ENCODE measurements at regions not wholly inside any gene's neighbourhood (a gene's known extent, or its start where the extent isn't known, plus 50 kb on each side); places are given as distances from the start of the nearest gene placed in this dataset.

- DNase-seq: no peak
These were observed 55.0 kb downstream of the GPR6 start for GRCh38 chr6:110033101-110033500.

DNA sequence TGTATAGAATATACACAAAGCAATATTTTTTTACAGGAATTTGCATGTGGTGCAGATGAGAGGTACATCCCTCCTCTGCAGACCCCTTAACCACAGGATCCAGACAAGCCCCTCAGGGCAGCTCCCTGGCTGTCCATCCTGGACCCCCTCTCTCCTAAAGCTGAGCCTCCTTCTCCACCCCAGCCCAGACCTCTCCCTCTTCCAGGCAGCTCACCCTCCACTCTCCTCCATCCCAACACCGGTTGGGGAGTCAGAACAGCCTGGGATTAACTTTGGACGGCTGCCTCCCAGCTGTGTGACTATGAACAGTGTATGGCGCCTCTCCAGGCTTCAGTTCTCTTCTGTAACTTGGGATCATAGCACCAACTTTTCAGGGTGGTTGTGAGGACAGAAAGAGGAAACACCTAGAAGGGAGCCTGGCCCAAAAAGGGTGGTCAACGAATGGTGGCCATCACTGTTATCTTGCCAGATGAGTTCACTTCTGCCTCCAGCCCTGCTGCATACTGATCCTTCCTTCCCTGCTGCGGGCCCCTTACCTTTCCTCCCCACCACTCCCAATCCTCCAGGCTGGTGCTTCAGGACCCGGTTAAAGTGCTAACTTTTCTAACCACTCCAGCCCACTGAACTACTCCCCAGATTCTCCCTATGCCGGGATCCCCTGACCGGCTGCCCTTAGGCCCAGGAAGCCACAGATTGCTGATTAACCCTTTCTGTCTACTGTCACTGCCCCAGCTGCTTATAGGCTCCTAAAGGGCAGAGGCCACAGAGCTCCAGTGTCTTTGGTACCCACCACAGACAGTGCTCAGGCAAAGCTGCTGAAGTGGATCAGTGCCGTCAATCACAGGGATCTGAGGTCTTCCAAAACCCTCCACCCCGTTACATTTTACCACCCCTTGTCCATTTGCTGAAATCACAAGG lies 55.9 kb downstream of the GPR6 start:
- DNase-seq: no peak

DNA sequence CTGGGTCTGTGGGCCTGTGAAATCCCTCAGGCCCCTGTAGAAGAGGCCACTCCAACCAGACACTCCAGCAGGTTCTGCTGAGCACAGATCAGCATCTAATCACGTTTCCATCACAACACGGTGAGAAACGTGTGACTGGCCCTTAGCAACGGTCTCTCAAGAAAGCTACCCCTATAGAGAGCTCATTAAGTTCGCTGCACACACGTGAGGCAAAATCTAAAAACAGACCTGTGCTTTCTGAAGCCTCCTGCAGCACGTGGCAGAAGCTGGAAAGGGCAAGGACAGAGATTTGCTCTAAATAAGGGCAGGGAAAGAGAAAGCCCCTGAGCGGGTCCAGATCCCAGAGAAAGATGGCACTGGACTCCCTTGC lies 56.5 kb downstream of the GPR6 start:
- DNase-seq: no peak

GRCh38 chr6:110035321-110035720 lies 57.2 kb downstream of the GPR6 start:
- DNase-seq: no peak

DNA sequence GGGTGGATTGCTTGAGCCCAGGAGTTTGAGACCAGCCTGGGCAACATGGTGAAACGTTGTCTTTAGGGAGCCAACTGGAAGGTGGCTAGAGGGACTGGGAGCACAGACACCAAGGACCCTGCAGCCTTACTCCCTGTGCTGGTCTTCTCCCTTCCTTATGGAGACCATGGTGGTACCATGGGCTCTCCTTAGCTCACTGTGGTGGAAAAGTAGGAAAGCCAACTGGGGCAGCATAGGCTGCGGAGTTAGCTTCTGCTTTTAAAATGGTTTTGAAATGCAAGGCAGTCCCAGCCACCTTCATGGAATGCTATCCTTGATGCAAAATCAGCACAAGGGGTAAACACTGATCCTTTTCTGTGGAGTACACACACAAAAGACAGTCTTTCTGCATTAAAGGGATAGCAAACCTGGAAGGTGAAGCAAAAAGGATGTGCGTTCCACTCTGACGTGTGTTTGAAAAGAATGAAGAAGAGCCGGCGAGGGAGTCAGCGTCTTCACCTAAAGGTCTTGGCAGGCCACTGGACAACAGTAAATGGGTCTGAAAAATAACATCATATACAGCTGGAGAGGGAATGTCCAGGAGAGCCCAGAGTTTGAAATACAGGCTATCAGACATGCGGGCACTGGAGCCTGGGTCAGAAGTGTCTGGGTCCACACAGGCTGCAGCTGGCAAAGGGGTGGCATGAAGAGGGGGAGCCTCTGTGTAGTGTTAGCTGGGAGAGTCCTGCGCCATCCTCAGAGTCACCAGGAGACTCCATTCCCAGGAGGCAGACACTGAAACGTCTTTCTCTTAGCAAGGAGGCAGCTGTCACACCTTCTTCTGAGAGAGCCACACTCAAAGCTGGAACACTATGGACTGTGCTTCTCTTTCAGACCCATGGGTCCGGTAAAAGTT lies 58.5 kb downstream of the GPR6 start:
- no peak for DNase-seq

GRCh38 chr6:110037726-110038295 lies 59.7 kb downstream of the GPR6 start:
- no peak for DNase-seq

GRCh38 chr6:110039364-110039980 lies 61.4 kb downstream of the GPR6 start:
- DNase-seq: peak; percentile 85

DNA sequence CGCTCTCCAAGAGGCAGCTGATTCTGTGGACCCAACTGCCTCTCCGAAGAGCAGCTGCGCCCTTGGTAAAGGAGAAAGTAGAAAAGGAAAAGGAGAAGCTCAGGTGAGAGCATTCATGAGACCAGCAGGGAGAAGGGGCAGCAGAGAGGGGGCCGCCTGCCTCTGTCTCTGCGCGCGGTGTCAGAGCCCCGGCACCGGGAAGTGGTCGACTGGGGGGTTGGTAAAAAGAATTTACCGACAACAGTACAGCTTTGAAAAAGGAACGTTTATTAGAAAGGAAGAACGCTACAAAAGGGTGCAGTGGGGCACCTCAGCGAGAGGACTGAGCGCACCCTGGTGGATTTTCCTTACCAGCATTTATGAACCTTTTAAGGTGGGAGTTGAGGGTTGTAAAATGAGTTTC lies 61.9 kb downstream of the GPR6 start:
- DNase-seq: peak; percentile 60

GRCh38 chr6:110040716-110041115 lies 62.6 kb downstream of the GPR6 start:
- no peak for DNase-seq

DNA sequence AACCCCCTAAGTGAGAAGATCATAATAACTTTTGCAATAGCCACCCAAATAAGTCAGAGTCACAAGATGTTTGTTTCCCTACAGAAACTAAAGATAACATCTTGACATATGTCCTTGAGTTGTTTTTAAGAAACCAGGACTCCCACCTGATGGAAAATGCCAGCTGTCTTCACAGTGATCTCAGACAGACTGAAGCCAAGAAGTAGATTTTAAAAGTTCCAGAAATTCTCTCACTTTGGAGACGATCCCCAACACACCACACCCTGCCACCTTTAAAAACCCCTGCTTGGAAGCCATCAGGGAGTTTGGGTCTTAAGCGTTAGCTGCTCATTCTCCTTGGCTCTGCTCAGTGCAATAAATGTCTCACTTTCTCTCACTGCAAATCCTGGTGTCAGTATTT lies 63.0 kb downstream of the GPR6 start:
- DNase-seq: no peak

GRCh38 chr6:110041830-110042229 lies 63.7 kb downstream of the GPR6 start:
- DNase-seq: no peak

- DNase-seq: no peak
These were observed 64.7 kb downstream of the GPR6 start for GRCh38 chr6:110042670-110043296.

GRCh38 chr6:110043366-110043994 lies 65.4 kb downstream of the GPR6 start:
- DNase-seq: no peak

DNA sequence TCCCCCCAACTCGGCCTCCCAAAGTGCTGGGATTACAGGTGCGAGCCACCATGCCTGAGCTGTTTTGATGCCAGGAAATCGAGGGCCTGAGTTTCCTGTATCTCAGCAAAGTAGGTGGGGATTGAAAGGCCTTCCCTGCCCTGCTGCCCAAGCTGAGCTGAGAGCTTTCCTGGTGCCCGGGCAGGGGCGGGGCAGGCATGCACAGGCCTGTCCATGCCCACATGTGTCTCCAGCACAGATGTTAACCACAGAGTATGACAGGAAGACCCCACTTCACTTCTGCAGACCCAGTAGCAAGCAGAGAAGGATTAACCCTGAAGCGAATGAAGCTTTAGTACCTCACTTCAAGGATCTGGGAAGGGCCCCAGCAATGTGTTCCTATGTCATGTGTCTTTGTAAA lies 66.0 kb downstream of the GPR6 start:
- DNase-seq: no peak

DNA sequence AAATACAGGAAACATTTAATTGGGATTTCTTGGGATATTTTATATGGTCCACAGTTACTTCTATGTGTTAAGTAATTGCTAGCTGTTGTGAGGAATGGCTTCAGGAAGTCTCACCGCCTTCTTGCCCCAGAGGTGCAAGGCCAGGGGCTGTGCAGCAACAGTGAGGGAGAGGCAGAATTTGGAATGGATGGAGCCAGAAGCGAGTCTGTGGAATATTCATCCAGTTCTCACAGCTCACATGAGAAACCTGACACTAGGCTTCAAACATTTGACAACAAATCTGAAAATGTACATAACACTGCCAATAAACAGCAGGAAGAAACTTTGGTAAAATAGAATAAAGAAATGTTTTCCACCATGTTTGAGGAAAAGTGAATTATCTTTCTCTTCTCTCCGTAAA lies 66.5 kb downstream of the GPR6 start:
- DNase-seq: no peak

DNA sequence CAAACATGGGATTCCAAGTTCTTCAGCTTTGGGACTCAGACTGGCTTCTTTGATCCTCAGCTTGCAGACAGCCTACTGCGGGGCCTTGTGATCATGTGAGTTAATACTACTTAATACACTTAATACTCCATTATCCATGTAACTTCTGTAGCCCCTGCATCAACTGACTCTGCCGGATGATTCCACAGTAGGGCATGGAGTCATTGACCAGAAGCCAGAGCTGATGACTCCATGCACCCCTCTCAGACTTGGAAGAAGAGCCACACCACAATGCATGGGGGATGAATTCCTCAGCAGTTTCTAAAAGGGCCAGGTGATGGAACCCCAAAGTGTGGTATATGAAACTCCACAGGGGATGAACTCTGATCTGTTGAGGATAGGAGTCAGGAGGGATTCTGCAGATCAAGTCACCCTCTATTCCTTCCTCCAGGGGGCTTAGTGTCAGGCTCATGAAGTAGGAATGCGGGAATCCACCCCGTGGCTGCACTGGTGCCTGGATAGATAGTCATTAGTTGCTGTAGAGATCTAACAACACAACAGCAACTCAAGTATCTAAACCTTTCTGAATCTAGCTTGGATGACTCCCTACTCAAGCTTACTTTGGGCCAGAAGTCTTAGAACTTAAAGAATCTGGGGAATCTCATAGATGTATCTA lies 70.2 kb downstream of the GPR6 start:
- no peak for DNase-seq

- no peak for DNase-seq
These were observed 71.8 kb downstream of the GPR6 start for GRCh38 chr6:110049696-110050439.
